HEK293 (cell line): ENCODE measurements at regions not wholly inside any gene's neighbourhood (a gene's known extent, or its start where the extent isn't known, plus 50 kb on each side); places are given as distances from the start of the nearest gene placed in this dataset.

Experiments
- CTCF ChIA-PET: fragments of 350-600 bp; formaldehyde crosslinking; extraction: SDS; loops from one replicate; lab custom pipeline; 2021; ENCODE audit warnings: antibody characterized with exemption; lab: Yijun Ruan, JAX
- POLR2A ChIA-PET: fragments of 300-600 bp; formaldehyde crosslinking; extraction: SDS; loops from one replicate; lab custom pipeline; 2020; ENCODE audit warnings: antibody characterized with exemption, inconsistent platforms; lab: Yijun Ruan, JAX
- H3K27ac ChIP-seq: fragments of 200-500 bp; sonication (Bioruptor generic); 2 replicates; pipeline ENCODE4 v1.5.1; 2014; ENCODE audit warnings: low read depth, low read length, control low read depth, inconsistent platforms; ENCODE audit errors: extremely low read depth
- H3K36me3 ChIP-seq, 2 experiments: fragments of 200-500 bp in 1 of 2; sonication (Bioruptor generic) in 1 of 2; 1 replicate in 1 of 2; 2 replicates in 1 of 2; pipeline ENCODE4 v1.5.1; 2014 to 2017; ENCODE audit warnings: inconsistent platforms in 2 of 2, low read length in 2 of 2; ENCODE audit not compliant: control insufficient read depth in 2 of 2, insufficient read depth in 1 of 2
- H3K4me1 ChIP-seq: fragments of 200-500 bp; sonication (Bioruptor generic); 2 replicates; pipeline ENCODE4 v1.5.1; 2014; ENCODE audit warnings: mild to moderate bottlenecking, low read length, inconsistent platforms; ENCODE audit not compliant: control insufficient read depth, insufficient read depth
- H3K4me3 ChIP-seq: 2 replicates; pipeline ENCODE4 v1.5.1; 2011; ENCODE audit warnings: low read depth, mild to moderate bottlenecking, control low read depth, low read length, moderate library complexity
- H3K9me3 ChIP-seq: fragments of 200-500 bp; sonication (Bioruptor generic); 2 replicates; pipeline ENCODE4 v1.5.1; 2014; ENCODE audit warnings: low read depth, low read length, inconsistent platforms; ENCODE audit not compliant: control insufficient read depth, insufficient read depth
- ATF2 ChIP-seq: fragments of 450-650 bp; formaldehyde crosslinking; IDR thresholded peaks from 2 replicates; pipeline ENCODE4 v1.5.1; 2016; ENCODE audit warnings: missing biosample characterization, missing genetic modification characterization, low read depth
- FEZF1 ChIP-seq: fragments of 450-650 bp; formaldehyde crosslinking; IDR thresholded peaks from 2 replicates; pipeline ENCODE4 v1.5.1; 2016; ENCODE audit warnings: missing biosample characterization, missing genetic modification characterization
- MZF1 ChIP-seq: fragments of 450-650 bp; formaldehyde crosslinking; IDR thresholded peaks from 2 replicates; pipeline ENCODE4 v1.5.1; 2017; ENCODE audit warnings: missing biosample characterization, missing genetic modification characterization, borderline replicate concordance
- PATZ1 ChIP-seq: fragments of 450-650 bp; formaldehyde crosslinking; IDR thresholded peaks from 2 replicates; pipeline ENCODE4 v1.5.1; 2016; ENCODE audit warnings: missing biosample characterization, missing genetic modification characterization
- PRDM6 ChIP-seq: fragments of 450-650 bp; formaldehyde crosslinking; IDR thresholded peaks from 2 replicates; pipeline ENCODE4 v1.5.1; 2017; ENCODE audit warnings: missing biosample characterization, missing genetic modification characterization
- SP7 ChIP-seq: fragments of 450-650 bp; formaldehyde crosslinking; IDR thresholded peaks from 2 replicates; pipeline ENCODE4 v1.5.1; 2016; ENCODE audit warnings: missing biosample characterization, missing genetic modification characterization
- ZBTB26 ChIP-seq: fragments of 450-650 bp; formaldehyde crosslinking; optimal IDR thresholded peaks from 2 replicates; pipeline ENCODE3; 2016; ENCODE audit warnings: missing biosample characterization, mild to moderate bottlenecking, missing genetic modification characterization
- ZNF366 ChIP-seq: fragments of 450-650 bp; formaldehyde crosslinking; conservative IDR thresholded peaks from 2 replicates; pipeline ENCODE4 v1.5.1; 2016; ENCODE audit warnings: missing biosample characterization, missing genetic modification characterization
- ZNF449 ChIP-seq: fragments of 450-650 bp; formaldehyde crosslinking; IDR thresholded peaks from 2 replicates; pipeline ENCODE4 v1.5.1; 2017; ENCODE audit warnings: missing biosample characterization, mild to moderate bottlenecking, missing genetic modification characterization, moderate library complexity
- ZNF530 ChIP-seq: fragments of 450-650 bp; formaldehyde crosslinking; IDR thresholded peaks from 2 replicates; pipeline ENCODE4 v1.5.1; 2016; ENCODE audit warnings: low read depth, missing biosample characterization, missing genetic modification characterization
- ZNF629 ChIP-seq: fragments of 450-650 bp; formaldehyde crosslinking; IDR thresholded peaks from 2 replicates; pipeline ENCODE4 v1.5.1; 2017; ENCODE audit warnings: missing biosample characterization, missing genetic modification characterization
- ZSCAN18 ChIP-seq: fragments of 450-650 bp; formaldehyde crosslinking; IDR thresholded peaks from 2 replicates; pipeline ENCODE4 v1.5.1; 2016; ENCODE audit warnings: missing biosample characterization, missing genetic modification characterization

GRCh38 chr1:90558754-90559378 lies 158.2 kb downstream of the BARHL2 start:
- ChIA-PET CTCF (interaction anchor here (2.5 kb wide), 1 partner anchor 20 kb away, joined by 6 read pairs; no protein-coding TSS in a partner anchor), POLR2A (interaction anchor here (0.7 kb wide), 1 partner anchor 456 kb away, joined by 3 read pairs; no protein-coding TSS in a partner anchor)
- Histone ChIP-seq H3K27ac (no peak overlapping the region), H3K36me3 (no peaks in the 10 kb centered on the region), H3K4me1 (peaks cover 8% of the 10 kb centered on the region), H3K4me3 (no peak overlapping the region), H3K9me3 (no peaks in the 10 kb centered on the region)
- TF ChIP-seq FEZF1 (tag by site-specific recombination), result peak; percentile 57
- TF ChIP-seq ATF2, result peak; percentile 43; the same call in 1 of the 2 replicates
- peak; percentile 40; the same call in 1 of the 2 replicates for TF ChIP-seq ZNF629
- TF ChIP-seq ZNF366 (tag by site-specific recombination), result 0 out of 2 replicates have a peak, but pooled peaks have one; percentile 11
- TF ChIP-seq ZNF449 (tag by site-specific recombination), result no peak
- TF ChIP-seq MZF1 (tag by site-specific recombination), result 0 out of 2 replicates have a peak, but pooled peaks have one; percentile 27
- TF ChIP-seq PRDM6 (tag by site-specific recombination), result peak; percentile 63
- TF ChIP-seq ZNF530 (tag by site-specific recombination), result no peak

GRCh38 chr1:90558126-90558525 lies 159.0 kb downstream of the BARHL2 start:
- H3K36me3 ChIP-seq, result no peaks in the 10 kb centered on the region
- POLR2A ChIA-PET, result no interaction called here
- H3K4me1 ChIP-seq, result peaks cover 8% of the 10 kb centered on the region
- H3K27ac ChIP-seq, result no peak overlapping the region
- TF ChIP-seq SP7, result 0 out of 2 replicates have a peak, but pooled peaks have one; percentile 6
- 0 out of 2 replicates have a peak, but pooled peaks have one; percentile 25 for TF ChIP-seq ZNF449 (tag by site-specific recombination)
- TF ChIP-seq PATZ1 (tag by site-specific recombination), result peak; percentile 30; the same call in 1 of the 2 replicates
- no peak for TF ChIP-seq ZBTB26 (tag by site-specific recombination)
- TF ChIP-seq ZSCAN18 (tag by site-specific recombination), result no peak
- no peaks in the 10 kb centered on the region for H3K9me3 ChIP-seq
- no peak overlapping the region for H3K4me3 ChIP-seq
- CTCF ChIA-PET, result interaction anchor here (0.9 to 1.0 kb wide), 2 partner anchors 21 to 134 kb away, joined by 3 to 4 read pairs; no protein-coding TSS in a partner anchor
